ENCODE measurements at regions not wholly inside any gene's neighbourhood (a gene's known extent, or its start where the extent isn't known, plus 50 kb on each side); places are given as distances from the start of the nearest gene placed in this dataset.

GRCh38 chr5:1660511-1660910, 136.8 kb upstream of the LPCAT1 start:
- Mint-ChIP-seq H3K4me3 (ENCODE audit: unreplicated experiment) (no peak overlapping the region), H3K36me3 (ENCODE audit: insufficient read depth, unreplicated experiment) (no peaks in the 10 kb centered on the region), H3K27me3 (ENCODE audit: insufficient read depth, unreplicated experiment) (peaks cover 24% of the 10 kb centered on the region), H3K9me3 (ENCODE audit: unreplicated experiment) (no peaks in the 10 kb centered on the region), H3K4me1 (ENCODE audit: low read depth, unreplicated experiment) (no peaks in the 10 kb centered on the region), H3K27ac (ENCODE audit: unreplicated experiment) (no peak overlapping the region)
- H3K4me1 ChIP-seq = no peaks in the 10 kb centered on the region
- intact Hi-C loops (cut with micrococcal nuclease; ENCODE audit: unreplicated experiment) = no loop called here
- no peaks in the 10 kb centered on the region for H3K9me3 ChIP-seq
- H3K4me3 ChIP-seq (ENCODE audit: low read depth, low read length) = no peak overlapping the region
- ChIA-PET CTCF (no interaction called here), POLR2A (no interaction called here)
- no peak for TF ChIP-seq CTCF (IDR thresholded peaks at IDR 0.05; ENCODE audit: insufficient read depth in 1 of 2, low read depth in 1 of 2, low read length in 1 of 2, severe bottlenecking in 1 of 2, unreplicated experiment in 1 of 2)
- BruUV-seq (replicated peaks) = no TSS peak
- H3K36me3 ChIP-seq (ENCODE audit: control insufficient read depth, insufficient read depth, low read length) = no peaks in the 10 kb centered on the region
- no peaks in the 10 kb centered on the region for H3K27me3 ChIP-seq (replicated peaks; ENCODE audit: control insufficient read depth, insufficient read depth, low read length)
- DNase-seq = no peak

- Mint-ChIP-seq H3K4me3 (ENCODE audit: unreplicated experiment) (no peak overlapping the region), H3K27me3 (ENCODE audit: insufficient read depth, unreplicated experiment) (peaks cover 22% of the 10 kb centered on the region), H3K4me1 (ENCODE audit: low read depth, unreplicated experiment) (no peaks in the 10 kb centered on the region), H3K9me3 (ENCODE audit: unreplicated experiment) (no peaks in the 10 kb centered on the region), H3K27ac (ENCODE audit: unreplicated experiment) (no peak overlapping the region), H3K36me3 (ENCODE audit: insufficient read depth, unreplicated experiment) (no peaks in the 10 kb centered on the region)
- Histone ChIP-seq H3K9me3 (no peaks in the 10 kb centered on the region), H3K36me3 (ENCODE audit: control insufficient read depth, insufficient read depth, low read length) (no peaks in the 10 kb centered on the region), H3K4me3 (ENCODE audit: low read depth, low read length) (no peak overlapping the region), H3K4me1 (no peaks in the 10 kb centered on the region), H3K27me3 (replicated peaks; ENCODE audit: control insufficient read depth, insufficient read depth, low read length) (no peaks in the 10 kb centered on the region)
- no peak for TF ChIP-seq CTCF (IDR thresholded peaks at IDR 0.05; ENCODE audit: insufficient read depth in 1 of 2, low read depth in 1 of 2, low read length in 1 of 2, severe bottlenecking in 1 of 2, unreplicated experiment in 1 of 2)
- POLR2A ChIA-PET = no interaction called here
- intact Hi-C loops (cut with micrococcal nuclease; ENCODE audit: unreplicated experiment) = no loop called here
- no TSS peak for BruUV-seq (replicated peaks)
- DNase-seq = no peak
- CTCF ChIA-PET = interaction anchor here (0.6 kb wide), 1 partner anchor 8 kb away, joined by 4 read pairs; no protein-coding TSS in a partner anchor
Measured at GRCh38 chr5:1660001-1660400, 136.2 kb upstream of the LPCAT1 start.

- no peaks in the 10 kb centered on the region for H3K27me3 ChIP-seq (replicated peaks; ENCODE audit: control insufficient read depth, insufficient read depth, low read length)
- Mint-ChIP-seq H3K36me3 (ENCODE audit: insufficient read depth, unreplicated experiment) (no peaks in the 10 kb centered on the region), H3K4me3 (ENCODE audit: unreplicated experiment) (no peak overlapping the region), H3K9me3 (ENCODE audit: unreplicated experiment) (no peaks in the 10 kb centered on the region), H3K27ac (ENCODE audit: unreplicated experiment) (no peak overlapping the region), H3K27me3 (ENCODE audit: insufficient read depth, unreplicated experiment) (peaks cover 25% of the 10 kb centered on the region), H3K4me1 (ENCODE audit: low read depth, unreplicated experiment) (no peaks in the 10 kb centered on the region)
- ChIA-PET CTCF (interaction anchor here (0.6 kb wide), 1 partner anchor 9 kb away, joined by 4 read pairs; no protein-coding TSS in a partner anchor), POLR2A (no interaction called here)
- no peak for TF ChIP-seq CTCF (IDR thresholded peaks at IDR 0.05; ENCODE audit: insufficient read depth in 1 of 2, low read depth in 1 of 2, low read length in 1 of 2, severe bottlenecking in 1 of 2, unreplicated experiment in 1 of 2)
- H3K4me3 ChIP-seq (ENCODE audit: low read depth, low read length) = no peak overlapping the region
- H3K4me1 ChIP-seq = no peaks in the 10 kb centered on the region
- BruUV-seq (replicated peaks) = no TSS peak
- H3K36me3 ChIP-seq (ENCODE audit: control insufficient read depth, insufficient read depth, low read length) = no peaks in the 10 kb centered on the region
- intact Hi-C loops (cut with micrococcal nuclease; ENCODE audit: unreplicated experiment) = no loop called here
- no peak for DNase-seq
- H3K9me3 ChIP-seq = no peaks in the 10 kb centered on the region
Measured at GRCh38 chr5:1659100-1659981, 135.6 kb upstream of the LPCAT1 start.
